PFSK-1 (cell line): ENCODE measurements at regions not wholly inside any gene's neighbourhood (a gene's known extent, or its start where the extent isn't known, plus 50 kb on each side); places are given as distances from the start of the nearest gene placed in this dataset.

ENCODE experiments used
- FOXP2 ChIP-seq: optimal IDR thresholded peaks from 2 replicates; pipeline ENCODE3; 2011; ENCODE audit warnings: borderline replicate concordance, control low read depth, inconsistent platforms; ENCODE audit not compliant: insufficient read depth; ENCODE audit errors: extremely low read length, extremely low read depth
- POLR2AphosphoS5 ChIP-seq: IDR thresholded peaks from 2 replicates; pipeline ENCODE4 v1.6.1; 2012; ENCODE audit warnings: low read depth, mild to moderate bottlenecking, control low read depth, low read length, moderate library complexity
- SIN3A ChIP-seq: IDR thresholded peaks from 2 replicates; pipeline ENCODE4 v1.6.1; 2012; ENCODE audit warnings: mild to moderate bottlenecking, low read length, moderate library complexity, borderline replicate concordance; ENCODE audit not compliant: insufficient read depth
- TAF1 ChIP-seq: IDR thresholded peaks from 2 replicates; pipeline ENCODE4 v1.6.1; 2012; ENCODE audit warnings: low read length, control low read depth, borderline replicate concordance; ENCODE audit not compliant: insufficient read depth
- TF ChIP-seq, protein P1 (sequence below), 2 experiments: IDR thresholded peaks; 2 replicates each; pipeline versions ENCODE4 v1.6.1 to v1.8.0; 2011 to 2012; ENCODE audit warnings: low read depth in 2 of 2, low read length in 2 of 2, control low read depth in 1 of 2, inconsistent platforms in 1 of 2, mild to moderate bottlenecking in 1 of 2, moderate library complexity in 1 of 2; ENCODE audit not compliant: insufficient read depth in 1 of 2

DNA sequence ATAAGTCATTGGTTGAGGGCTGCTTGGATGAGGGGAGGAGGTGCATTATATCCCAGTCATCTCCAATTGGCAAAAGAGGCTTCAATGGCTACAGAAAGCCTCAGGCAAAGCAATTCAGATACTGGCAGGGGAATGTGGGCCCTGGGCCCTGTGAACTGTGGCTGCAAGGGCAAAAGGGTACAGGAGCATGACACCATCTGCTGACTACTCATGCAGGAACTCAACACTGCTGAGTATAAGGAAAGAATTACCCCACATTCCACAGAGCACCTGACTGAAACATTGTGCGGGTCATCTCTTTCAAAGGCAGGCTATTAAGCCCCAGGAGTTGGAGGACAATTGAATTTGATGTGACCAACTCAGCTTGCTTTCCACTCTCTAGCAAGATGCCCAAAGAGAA, 92.1 kb upstream of the SPTLC3 start:
- TF ChIP-seq TAF1 (no peak), POLR2AphosphoS5 (no peak), SIN3A (no peak)
- TF ChIP-seq, protein P1, sequence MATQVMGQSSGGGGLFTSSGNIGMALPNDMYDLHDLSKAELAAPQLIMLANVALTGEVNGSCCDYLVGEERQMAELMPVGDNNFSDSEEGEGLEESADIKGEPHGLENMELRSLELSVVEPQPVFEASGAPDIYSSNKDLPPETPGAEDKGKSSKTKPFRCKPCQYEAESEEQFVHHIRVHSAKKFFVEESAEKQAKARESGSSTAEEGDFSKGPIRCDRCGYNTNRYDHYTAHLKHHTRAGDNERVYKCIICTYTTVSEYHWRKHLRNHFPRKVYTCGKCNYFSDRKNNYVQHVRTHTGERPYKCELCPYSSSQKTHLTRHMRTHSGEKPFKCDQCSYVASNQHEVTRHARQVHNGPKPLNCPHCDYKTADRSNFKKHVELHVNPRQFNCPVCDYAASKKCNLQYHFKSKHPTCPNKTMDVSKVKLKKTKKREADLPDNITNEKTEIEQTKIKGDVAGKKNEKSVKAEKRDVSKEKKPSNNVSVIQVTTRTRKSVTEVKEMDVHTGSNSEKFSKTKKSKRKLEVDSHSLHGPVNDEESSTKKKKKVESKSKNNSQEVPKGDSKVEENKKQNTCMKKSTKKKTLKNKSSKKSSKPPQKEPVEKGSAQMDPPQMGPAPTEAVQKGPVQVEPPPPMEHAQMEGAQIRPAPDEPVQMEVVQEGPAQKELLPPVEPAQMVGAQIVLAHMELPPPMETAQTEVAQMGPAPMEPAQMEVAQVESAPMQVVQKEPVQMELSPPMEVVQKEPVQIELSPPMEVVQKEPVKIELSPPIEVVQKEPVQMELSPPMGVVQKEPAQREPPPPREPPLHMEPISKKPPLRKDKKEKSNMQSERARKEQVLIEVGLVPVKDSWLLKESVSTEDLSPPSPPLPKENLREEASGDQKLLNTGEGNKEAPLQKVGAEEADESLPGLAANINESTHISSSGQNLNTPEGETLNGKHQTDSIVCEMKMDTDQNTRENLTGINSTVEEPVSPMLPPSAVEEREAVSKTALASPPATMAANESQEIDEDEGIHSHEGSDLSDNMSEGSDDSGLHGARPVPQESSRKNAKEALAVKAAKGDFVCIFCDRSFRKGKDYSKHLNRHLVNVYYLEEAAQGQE (IDR thresholded peaks at IDR 0.05; ENCODE audit: insufficient read depth in 1 of 2, low read depth in 2 of 2, low read length in 2 of 2) = no peak

DNA sequence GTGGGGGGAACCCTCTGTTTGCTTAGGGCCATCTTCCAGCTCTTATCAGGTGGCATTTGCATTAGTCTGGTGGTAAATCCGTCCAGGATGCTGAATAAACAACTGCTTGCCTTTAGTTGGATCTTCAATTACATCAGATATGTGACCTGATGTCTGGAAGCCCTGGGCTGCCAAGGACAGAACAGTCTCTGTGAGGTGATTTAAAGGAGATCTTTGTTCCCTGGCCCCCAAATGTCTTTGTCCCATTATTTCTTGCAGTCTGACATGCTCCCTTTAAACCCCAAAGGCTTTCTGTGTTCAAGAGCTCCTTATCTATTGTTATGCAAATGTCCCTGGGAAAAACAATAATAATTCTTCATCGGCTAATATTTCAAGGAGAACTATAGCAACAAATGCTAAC, 84.6 kb upstream of the SPTLC3 start:
- TF ChIP-seq SIN3A = no peak
- TF ChIP-seq, protein P1 (IDR thresholded peaks at IDR 0.05; ENCODE audit: insufficient read depth in 1 of 2, low read depth in 2 of 2, low read length in 2 of 2) = no peak
- no peak for TF ChIP-seq POLR2AphosphoS5
- TF ChIP-seq FOXP2 = no peak

DNA sequence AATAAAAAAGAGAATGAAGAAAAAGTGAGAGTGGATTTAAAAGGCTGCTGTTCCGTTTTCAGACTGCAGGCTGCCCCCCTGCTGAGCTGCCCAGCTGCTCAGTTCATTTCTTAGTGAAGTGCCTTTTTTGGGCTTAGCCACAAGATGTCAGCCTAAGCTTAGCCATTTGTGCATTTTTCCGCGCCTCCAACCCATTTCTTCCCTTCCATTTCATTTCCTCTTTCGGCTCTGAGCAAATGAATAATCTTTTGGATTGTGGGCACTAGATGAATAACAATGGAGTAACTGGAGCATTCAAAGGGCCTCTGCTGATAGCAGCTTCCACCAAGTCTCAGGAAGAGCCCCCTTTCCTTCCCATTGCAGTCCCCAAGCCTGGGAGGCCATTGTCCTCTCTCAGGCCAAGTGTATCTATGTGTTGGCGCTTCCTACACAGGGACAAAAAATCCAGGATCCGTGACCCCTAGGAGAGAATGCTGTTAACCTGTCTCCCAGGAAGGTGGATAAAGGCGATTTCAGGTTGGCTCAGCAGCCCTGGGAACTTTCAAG, 83.5 kb upstream of the SPTLC3 start:
- TF ChIP-seq SIN3A (no peak), POLR2AphosphoS5 (no peak), TAF1 (no peak), FOXP2 (no peak)
- TF ChIP-seq, protein P1 (IDR thresholded peaks at IDR 0.05; ENCODE audit: insufficient read depth in 1 of 2, low read depth in 2 of 2, low read length in 2 of 2) = no peak

DNA sequence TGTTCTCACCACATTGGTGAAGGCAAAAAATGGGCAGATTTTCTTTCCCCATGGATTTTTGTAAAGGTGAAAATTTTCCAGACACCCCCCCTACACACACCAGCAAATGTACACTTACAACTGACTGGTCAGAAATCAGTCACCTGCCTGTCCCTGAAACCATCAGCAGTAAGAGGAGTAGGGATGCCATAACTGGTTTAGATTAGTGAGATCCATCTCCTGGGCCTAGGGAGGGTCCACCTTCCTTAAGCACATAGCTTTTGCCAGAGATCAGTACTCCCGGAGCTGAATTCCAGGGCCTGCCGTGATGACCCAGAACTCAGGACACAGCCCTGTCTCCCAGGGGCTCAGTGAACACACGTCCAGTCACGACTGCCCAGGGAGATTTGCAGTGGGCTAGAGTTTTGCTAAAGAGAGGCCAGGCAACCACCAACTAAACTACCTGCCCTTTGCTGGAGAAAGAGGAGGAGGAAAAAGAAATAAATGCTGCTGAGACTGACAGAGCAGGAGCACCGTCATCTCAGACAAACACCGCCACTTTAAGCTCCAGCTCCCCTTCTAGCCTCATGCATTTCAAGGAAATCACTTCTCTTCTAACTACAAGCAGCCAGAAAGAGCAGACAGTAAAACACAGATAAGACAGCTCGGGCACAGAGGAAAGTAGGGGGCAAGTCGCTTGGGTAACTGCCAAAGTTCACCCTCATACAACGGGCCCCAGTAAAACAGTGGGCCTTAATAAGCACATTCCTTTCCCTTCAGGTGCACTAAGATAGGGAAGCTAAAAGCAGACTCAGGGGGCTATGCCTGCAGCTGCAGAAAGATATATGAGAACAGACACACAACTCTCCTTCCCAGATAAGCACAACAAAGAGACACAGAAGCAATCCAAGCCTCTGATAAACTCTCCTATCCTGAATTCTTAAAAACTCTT, 82.6 kb upstream of the SPTLC3 start:
- TF ChIP-seq SIN3A (no peak), FOXP2 (no peak), POLR2AphosphoS5 (no peak), TAF1 (no peak)
- TF ChIP-seq, protein P1 (IDR thresholded peaks at IDR 0.05; ENCODE audit: insufficient read depth in 1 of 2, low read depth in 2 of 2, low read length in 2 of 2) = no peak
